Subcutaneous abdominal adipose tissue (tissue), 5 donors: ENCODE measurements at regions not wholly inside any gene's neighbourhood (a gene's known extent, or its start where the extent isn't known, plus 50 kb on each side); places are given as distances from the start of the nearest gene placed in this dataset.

Experiments
- H3K27ac ChIP-seq: one replicate; pipeline ENCODE4 v1.7.0; 2013; ENCODE audit warnings: low read depth, mild to moderate bottlenecking, inconsistent platforms, low read length, moderate library complexity
- H3K27me3 ChIP-seq, 5 donors: one replicate each; pipeline ENCODE4 v1.7.0; 2013; ENCODE audit warnings: low read length in 5 of 5, inconsistent platforms in 1 of 5; ENCODE audit not compliant: control insufficient read depth in 5 of 5, insufficient read depth in 4 of 5
- H3K36me3 ChIP-seq, 5 donors: one replicate each; pipeline ENCODE4 v1.7.0; 2013; ENCODE audit warnings: low read length in 5 of 5; ENCODE audit not compliant: control insufficient read depth in 5 of 5, insufficient read depth in 5 of 5
- H3K4me1 ChIP-seq, 5 donors: one replicate each; pipeline ENCODE4 v1.7.0; 2013; ENCODE audit warnings: low read length in 5 of 5, mild to moderate bottlenecking in 3 of 5, moderate library complexity in 1 of 5; ENCODE audit not compliant: control insufficient read depth in 5 of 5, insufficient read depth in 5 of 5
- H3K4me3 ChIP-seq, 5 donors: one replicate each; pipeline ENCODE4 v1.7.0; 2013; ENCODE audit warnings: low read length in 5 of 5, low read depth in 1 of 5
- H3K9ac ChIP-seq, 5 donors: one replicate each; pipeline ENCODE4 v1.7.0; 2013; ENCODE audit warnings: low read length in 5 of 5, mild to moderate bottlenecking in 4 of 5, moderate library complexity in 3 of 5
- H3K9me3 ChIP-seq, 5 donors: one replicate each; pipeline ENCODE4 v1.7.0; 2013; ENCODE audit warnings: low read length in 5 of 5; ENCODE audit not compliant: control insufficient read depth in 5 of 5
- donor health status: healthy.
- donor health status: healthy.
- donor health status: healthy.
- donor health status: healthy.
- donor health status: healthy.

DNA sequence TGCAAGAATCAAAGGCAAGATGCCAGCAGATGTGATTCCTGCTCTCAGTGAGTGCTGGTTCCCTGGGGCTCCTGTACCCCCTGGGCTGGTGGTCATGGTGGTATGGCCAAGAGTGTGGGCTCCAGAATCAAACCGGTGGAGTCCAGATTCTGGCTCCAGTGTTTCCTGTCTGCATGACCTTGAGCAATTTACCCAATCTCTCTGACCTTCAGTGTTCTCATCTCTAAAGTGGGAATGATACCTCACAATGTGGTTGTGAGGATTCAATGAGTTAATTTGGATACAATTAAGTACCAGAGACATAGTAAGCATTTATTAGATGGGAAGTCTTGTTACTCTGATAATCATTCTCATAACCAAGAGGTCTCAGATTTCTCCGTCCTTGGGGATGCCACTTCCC, 218.4 kb upstream of the JARID2 start:
- Histone ChIP-seq H3K4me3 (no peak overlapping the region), H3K27ac (no peak overlapping the region), H3K9ac (no peak overlapping the region), H3K4me1 (no peaks in the 10 kb centered on the region), H3K27me3 (no peaks in the 10 kb centered on the region), H3K36me3 (no peaks in the 10 kb centered on the region), H3K9me3 (peaks cover 0 to 3% (median 0%) of the 10 kb centered on the region in 5 donors)

DNA sequence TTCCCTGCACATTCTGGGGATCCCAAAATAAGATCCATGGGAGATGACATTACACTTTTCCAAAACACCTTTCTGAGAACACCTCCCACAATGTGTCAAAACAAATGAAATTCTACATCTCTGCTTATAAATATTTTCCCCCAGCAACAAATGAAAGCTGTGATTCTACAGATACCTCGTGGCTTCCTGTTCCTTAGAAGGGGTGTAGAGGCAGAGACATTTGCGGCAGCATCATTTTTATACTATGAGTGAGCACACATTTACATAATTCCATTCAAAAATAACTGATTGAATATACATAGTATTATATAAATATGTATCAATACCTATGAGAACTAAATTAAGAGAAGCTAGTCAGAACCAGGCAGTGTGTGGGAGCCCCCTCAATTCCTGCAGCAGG, 213.9 kb upstream of the JARID2 start:
- peaks cover 0 to 6% (median 0%) of the 10 kb centered on the region in 5 donors for H3K4me1 ChIP-seq
- H3K9me3 ChIP-seq, result peaks cover 0 to 3% (median 0%) of the 10 kb centered on the region in 5 donors
- H3K27me3 ChIP-seq, result no peaks in the 10 kb centered on the region
- H3K27ac ChIP-seq, result no peak overlapping the region
- H3K9ac ChIP-seq, result no peak overlapping the region
- no peak overlapping the region for H3K4me3 ChIP-seq
- H3K36me3 ChIP-seq, result no peaks in the 10 kb centered on the region

- H3K4me1 ChIP-seq, result peaks cover 0 to 7% (median 0%) of the 10 kb centered on the region in 5 donors
- no peak overlapping the region for H3K9ac ChIP-seq
Observed at GRCh38 chr6:15033850-15034203, 212.0 kb upstream of the JARID2 start.

GRCh38 chr6:15036690-15037245, 209.1 kb upstream of the JARID2 start:
- no peaks in the 10 kb centered on the region for H3K27me3 ChIP-seq
- no peak overlapping the region for H3K9ac ChIP-seq
- no peak overlapping the region for H3K4me3 ChIP-seq
- no peaks in the 10 kb centered on the region for H3K36me3 ChIP-seq
- H3K9me3 ChIP-seq, result no peaks in the 10 kb centered on the region
- peaks cover 0 to 7% (median 0%) of the 10 kb centered on the region in 5 donors for H3K4me1 ChIP-seq
- H3K27ac ChIP-seq, result no peak overlapping the region

More at GRCh38 chr6:15033850-15034203, 212.0 kb upstream of the JARID2 start:
- Histone ChIP-seq H3K4me3 (no peak overlapping the region), H3K27ac (no peak overlapping the region), H3K36me3 (no peaks in the 10 kb centered on the region), H3K27me3 (no peaks in the 10 kb centered on the region), H3K9me3 (peaks cover 0 to 3% (median 0%) of the 10 kb centered on the region in 5 donors)

DNA sequence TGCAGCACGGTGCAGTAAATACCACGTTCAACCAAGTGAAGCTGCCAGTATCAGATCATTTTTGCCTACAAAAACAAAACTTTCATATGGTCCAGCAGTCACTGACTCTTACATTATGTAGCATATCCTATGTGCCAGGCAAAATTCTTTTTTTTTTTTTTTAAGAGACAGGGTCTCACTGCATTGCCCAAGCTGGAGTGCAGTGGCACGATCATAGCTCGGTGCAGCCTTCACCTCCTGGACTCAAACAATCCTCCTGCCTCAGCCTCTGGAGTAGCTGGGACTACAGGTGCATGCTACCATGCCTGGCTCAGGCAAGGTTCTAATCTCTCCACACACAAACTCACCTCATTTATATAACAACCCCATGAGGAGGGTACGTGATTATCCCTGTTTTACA, 208.6 kb upstream of the JARID2 start:
- Histone ChIP-seq H3K4me1 (peaks cover 0 to 7% (median 0%) of the 10 kb centered on the region in 5 donors), H3K9ac (no peak overlapping the region), H3K36me3 (no peaks in the 10 kb centered on the region), H3K27ac (no peak overlapping the region), H3K27me3 (no peaks in the 10 kb centered on the region), H3K4me3 (no peak overlapping the region), H3K9me3 (no peaks in the 10 kb centered on the region)

DNA sequence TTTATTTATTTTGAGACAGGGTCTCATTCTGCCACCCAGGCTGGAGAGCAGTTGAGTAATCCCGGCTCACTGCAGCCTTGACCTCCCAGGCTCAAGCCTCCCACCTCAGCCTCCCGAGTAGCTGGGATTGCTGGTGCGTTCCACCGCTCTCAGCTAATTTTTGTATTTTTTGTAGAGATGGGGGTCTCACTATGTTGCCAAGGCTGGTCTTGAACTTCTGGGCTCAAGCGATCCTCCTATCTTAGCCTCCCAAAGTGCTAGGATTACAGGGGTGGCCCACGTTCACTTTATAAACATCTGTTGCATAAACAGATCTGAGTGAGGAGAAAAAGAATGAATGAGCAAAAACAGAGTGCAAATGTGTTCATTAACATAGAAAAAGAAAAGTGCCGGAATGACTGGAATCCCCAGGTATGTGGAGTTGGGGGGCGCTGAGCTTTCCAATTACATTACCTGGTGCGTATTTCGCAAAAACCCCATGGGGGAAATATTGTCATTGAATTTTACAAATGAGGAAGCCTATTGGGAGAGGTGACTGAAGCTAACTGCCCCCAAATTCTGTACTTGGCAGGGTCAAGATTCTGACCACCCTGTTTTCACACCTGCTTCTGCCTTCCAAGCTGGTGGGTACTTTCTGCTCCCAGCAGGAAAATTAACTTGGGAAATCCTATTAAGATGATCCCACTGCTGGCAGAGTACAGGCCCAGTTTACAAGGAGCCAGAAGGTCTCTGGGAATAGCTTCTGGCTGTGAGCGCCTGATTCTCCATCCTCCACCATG, 207.7 kb upstream of the JARID2 start:
- Histone ChIP-seq H3K4me3 (no peak overlapping the region), H3K9ac (no peak overlapping the region), H3K27me3 (no peaks in the 10 kb centered on the region), H3K9me3 (no peaks in the 10 kb centered on the region), H3K36me3 (no peaks in the 10 kb centered on the region), H3K27ac (no peak overlapping the region), H3K4me1 (peaks cover 0 to 7% (median 0%) of the 10 kb centered on the region in 5 donors)

- no peaks in the 10 kb centered on the region for H3K27me3 ChIP-seq
- no peak overlapping the region for H3K9ac ChIP-seq
- no peaks in the 10 kb centered on the region for H3K9me3 ChIP-seq
- no peak overlapping the region for H3K27ac ChIP-seq
- H3K36me3 ChIP-seq, result no peaks in the 10 kb centered on the region
- H3K4me1 ChIP-seq, result peaks cover 0 to 7% (median 0%) of the 10 kb centered on the region in 5 donors
- H3K4me3 ChIP-seq, result no peak overlapping the region
Observed at GRCh38 chr6:15039136-15039535, 206.7 kb upstream of the JARID2 start.

DNA sequence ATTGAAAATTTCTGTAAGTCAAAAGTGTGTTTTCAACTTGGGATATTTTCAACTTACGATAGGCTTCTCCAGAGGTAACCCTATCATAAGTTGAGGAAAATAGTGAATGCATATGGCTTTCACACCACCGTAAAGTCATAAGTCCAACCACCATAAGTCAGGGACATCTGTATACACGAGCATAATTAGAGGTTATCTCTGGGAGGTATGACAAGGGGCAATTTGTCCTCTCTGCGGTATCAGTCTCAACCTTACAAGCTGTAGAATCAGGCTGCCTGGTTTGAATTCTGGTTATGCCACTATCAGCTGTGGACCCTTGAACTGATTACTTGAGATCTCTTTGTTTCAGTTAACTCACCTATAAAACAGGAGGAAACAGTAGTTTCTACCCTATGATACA, 202.9 kb upstream of the JARID2 start:
- Histone ChIP-seq H3K27ac (no peak overlapping the region), H3K9ac (no peak overlapping the region), H3K9me3 (no peaks in the 10 kb centered on the region), H3K4me1 (no peaks in the 10 kb centered on the region), H3K4me3 (no peak overlapping the region), H3K36me3 (no peaks in the 10 kb centered on the region), H3K27me3 (no peaks in the 10 kb centered on the region)

- no peaks in the 10 kb centered on the region for H3K4me1 ChIP-seq
- no peak overlapping the region for H3K27ac ChIP-seq
- no peaks in the 10 kb centered on the region for H3K9me3 ChIP-seq
- no peaks in the 10 kb centered on the region for H3K27me3 ChIP-seq
- H3K4me3 ChIP-seq, result no peak overlapping the region
- H3K9ac ChIP-seq, result no peak overlapping the region
- no peaks in the 10 kb centered on the region for H3K36me3 ChIP-seq
Observed at GRCh38 chr6:15044146-15044882, 201.6 kb upstream of the JARID2 start.

DNA sequence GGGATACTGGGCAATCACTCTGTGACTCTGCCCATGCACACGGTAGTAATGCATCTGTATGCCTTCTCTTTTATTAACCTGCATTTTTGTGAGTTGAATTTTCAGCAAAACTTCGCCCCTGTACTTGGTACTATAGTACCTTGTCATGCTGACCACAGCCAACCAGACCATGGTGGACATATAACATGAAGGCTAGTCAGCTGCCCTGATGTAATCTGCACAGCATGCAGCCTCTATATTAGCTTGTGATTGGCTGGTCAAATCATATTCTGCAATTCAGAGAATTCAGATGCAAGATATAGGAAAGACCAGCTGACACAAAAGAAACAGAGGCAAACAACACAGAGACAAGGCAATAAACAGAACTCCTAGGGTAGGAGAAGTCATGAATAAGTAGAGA, 200.9 kb upstream of the JARID2 start:
- H3K4me3 ChIP-seq, result no peak overlapping the region
- no peak overlapping the region for H3K27ac ChIP-seq
- no peak overlapping the region for H3K9ac ChIP-seq
- no peaks in the 10 kb centered on the region for H3K27me3 ChIP-seq
- H3K36me3 ChIP-seq, result no peaks in the 10 kb centered on the region
- no peaks in the 10 kb centered on the region for H3K4me1 ChIP-seq
- H3K9me3 ChIP-seq, result no peaks in the 10 kb centered on the region
